ENCODE measurements at regions not wholly inside any gene's neighbourhood (a gene's known extent, or its start where the extent isn't known, plus 50 kb on each side); places are given as distances from the start of the nearest gene placed in this dataset.

DNA sequence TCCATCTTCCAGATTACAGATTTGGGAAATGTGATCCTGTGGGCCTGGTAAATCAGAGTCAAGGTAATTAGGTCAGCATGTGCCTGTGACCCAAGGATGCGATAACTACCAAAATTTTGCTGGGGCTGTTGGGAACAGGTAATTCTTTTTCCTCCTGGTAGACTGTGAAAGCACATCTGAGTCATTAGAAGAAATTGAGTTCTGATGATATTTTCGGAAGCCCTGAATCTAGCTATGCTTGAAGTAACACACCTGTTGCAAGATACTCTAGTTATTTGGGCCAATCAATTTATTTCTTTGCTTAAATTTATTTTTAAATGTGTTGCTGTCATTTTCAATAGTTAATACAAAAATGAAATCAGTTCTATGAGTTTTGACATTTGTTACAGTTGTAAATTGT is 903.6 kb downstream of the RPA4 start:
- no peak for DNase-seq

DNA sequence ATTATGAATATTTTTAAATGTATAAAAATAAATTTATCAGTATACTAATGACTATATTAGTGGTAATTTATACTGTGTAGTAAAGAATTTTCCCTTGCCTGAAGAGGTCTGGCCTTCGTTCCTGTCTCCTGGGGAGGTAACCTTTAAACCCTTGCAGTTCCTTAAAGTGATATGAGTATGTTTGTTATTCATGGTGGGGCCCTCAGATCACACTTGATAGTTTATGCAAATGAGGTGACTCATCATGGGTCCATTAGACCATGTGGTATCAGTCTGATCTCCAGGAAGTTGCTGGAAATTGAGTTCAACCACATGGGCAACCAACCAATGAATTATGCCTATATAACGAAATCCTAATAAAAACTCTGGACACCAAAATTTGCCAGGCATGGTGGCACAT is 904.1 kb downstream of the RPA4 start:
- DNase-seq = no peak

- peak; percentile 65 for DNase-seq
These were observed 907.1 kb downstream of the RPA4 start for GRCh38 chrX:97790850-97791249.

DNA sequence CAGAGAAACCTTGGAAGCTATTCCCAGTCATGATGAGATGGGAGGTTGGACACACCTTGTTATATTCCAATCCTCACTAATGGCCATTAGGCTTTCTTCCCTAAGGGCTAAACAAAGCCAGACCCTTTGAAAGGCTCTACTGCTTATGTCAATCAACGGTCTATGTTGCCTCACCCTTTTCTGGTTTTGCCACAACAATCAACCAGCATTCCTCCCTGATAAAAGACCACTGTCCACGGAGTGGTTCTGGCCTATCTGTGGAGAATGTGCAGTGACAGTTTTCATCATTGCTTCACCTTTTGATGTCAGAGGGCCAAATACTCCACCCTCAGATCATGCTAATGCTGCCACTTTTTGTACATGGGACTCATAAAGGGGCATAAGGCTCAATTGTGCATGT is 913.4 kb downstream of the RPA4 start:
- peak; percentile 3 for DNase-seq

DNA sequence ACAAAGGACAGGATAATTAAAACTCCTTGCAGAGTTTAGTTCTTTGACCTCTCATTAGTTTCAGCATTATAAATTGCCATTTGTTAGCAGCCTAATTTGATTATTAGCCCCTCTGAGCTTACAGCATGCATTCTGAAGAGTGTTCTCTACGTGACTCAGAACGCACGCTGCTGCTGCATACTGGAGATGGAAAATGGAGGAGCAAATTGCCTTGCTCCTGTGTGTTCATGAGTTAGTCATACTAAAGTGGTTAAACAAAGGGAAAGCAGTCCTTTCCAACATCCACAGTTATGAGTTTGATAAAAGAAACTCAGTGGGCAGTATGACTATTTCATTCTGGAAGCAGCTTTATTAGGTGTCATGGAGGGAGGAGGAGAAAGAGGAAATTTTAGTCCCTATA is 922.5 kb downstream of the RPA4 start:
- DNase-seq = no peak

- DNase-seq = no peak
These were observed 923.2 kb downstream of the RPA4 start for GRCh38 chrX:97806946-97807345.

- DNase-seq = no peak
These were observed 936.5 kb downstream of the RPA4 start for GRCh38 chrX:97820170-97820569.

- no peak for DNase-seq
These were observed 944.8 kb downstream of the RPA4 start for GRCh38 chrX:97828471-97828870.

DNA sequence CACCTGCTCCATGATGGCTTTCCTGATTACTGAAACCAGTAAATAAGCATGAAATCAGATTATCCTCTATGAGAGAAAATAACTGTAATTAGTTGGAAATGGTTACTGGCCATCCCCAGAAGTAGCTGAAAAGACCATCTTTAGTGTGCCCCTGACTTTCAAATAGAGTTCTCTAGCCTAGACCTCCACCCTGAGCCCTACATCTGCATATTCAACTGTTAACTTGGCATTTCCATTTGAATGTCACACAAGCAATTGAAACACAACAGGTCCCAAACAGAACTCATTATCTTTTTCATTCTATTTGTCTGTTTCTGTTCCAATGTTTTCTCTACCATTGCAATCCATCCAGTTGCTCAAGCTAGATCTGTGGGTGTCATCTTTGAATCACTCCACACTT is 952.3 kb downstream of the RPA4 start:
- no peak for DNase-seq

GRCh38 chrX:97841544-97842179 is 958.0 kb downstream of the RPA4 start:
- no peak for DNase-seq

- no peak for DNase-seq
These were observed 958.9 kb downstream of the RPA4 start for GRCh38 chrX:97842468-97843199.

DNA sequence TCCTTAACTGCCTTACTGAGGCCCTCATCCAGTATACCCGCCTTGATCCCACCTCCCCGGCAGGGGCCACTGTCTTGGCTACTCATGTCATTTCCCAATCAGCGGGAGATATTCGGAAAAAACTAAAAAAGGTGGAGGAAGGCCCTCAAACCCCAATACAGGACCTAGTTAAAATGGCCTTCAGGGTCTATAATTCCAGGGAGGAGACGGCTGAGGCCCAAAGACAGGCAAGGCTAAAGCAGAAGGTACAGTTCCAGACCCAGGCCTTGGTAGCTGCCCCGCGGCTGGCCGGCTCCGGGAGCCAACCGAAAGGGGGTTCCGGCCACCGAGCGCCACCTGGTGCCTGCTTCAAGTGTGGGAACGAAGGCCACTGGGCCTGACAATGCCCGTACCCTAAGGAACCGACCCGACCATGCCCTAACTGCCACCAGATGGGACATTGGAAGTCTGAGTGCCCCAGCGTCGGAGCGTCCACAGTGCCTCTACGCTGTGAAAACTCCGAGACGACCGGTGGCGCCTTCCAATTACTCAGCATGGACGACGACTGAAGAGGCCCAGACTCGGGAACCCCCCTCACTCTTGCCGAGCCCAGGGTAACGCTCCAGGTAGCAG is 959.6 kb downstream of the RPA4 start:
- no peak for DNase-seq

DNA sequence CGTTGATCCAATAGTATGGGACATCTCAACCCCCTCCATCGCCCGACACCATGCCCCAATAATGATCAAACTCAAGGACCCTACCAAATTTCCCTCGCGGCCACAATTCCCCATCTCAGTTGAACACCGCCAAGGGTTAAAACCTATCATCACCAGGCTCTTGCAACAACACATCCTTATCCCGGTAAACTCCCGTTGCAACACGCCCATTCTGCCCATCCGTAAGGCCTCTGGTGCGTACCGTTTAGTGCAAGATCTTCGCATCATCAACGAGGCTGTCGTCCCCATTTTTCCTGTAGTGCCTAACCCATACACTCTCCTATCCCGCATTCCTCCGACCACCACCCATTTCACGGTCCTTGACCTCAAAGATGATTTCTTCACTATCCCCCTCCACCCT is 960.5 kb downstream of the RPA4 start:
- no peak for DNase-seq

DNA sequence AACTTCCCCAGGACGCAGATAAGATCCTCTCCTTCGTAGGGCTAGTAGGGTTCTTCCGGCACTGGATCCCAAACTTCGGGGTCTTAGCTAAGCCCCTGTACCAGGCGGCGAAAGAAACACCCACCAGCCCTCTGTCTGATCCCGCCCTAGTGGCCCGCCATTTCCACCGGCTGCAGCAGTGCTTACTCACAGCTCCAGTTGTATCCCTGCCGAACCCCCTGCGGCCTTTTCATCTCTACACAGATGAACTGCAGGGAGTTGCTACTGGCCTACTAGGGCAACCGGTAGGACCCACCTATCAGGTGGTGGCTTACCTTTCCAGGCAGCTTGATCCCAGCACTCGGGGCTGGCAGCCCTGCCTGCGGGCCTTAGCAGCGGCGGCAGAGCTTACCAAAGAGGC is 961.2 kb downstream of the RPA4 start:
- DNase-seq = no peak

DNA sequence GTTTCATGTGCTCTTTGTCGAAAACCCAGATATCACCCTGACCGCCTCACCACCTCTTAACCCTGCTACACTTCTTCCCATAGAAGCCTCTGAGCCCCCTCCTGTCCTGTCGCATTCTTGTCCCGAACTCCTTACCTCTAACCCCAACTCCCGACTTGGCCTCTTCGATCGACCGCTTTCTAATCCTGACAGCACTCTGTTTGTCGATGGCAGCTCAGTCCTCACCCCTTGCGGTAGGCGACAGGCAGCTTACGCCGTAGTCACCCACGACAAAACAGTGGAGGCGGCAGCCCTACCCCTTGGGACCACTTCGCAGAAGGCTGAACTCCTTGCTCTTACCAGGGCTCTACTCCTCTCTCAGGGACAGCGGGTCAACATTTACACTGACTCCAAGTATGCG is 961.7 kb downstream of the RPA4 start:
- DNase-seq = no peak

DNA sequence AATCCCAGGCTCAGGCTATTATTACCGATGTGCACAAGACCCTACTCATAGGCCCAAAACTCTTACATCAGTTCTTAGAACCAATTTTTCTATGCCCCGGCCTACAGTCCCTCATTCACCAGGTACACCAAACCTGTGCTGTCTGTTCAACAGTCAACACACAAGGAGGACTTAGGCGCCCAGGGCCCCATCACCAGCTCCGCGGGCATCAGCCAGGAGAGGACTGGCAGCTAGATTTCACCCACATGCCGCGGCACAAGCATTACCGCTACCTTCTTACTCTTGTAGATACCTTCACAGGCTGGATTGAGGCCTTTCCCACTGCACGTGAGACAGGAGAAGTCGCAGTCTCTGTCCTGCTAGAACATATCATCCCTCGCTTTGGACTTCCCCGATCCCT is 962.5 kb downstream of the RPA4 start:
- DNase-seq = no peak

- no peak for DNase-seq
These were observed 963.1 kb downstream of the RPA4 start for GRCh38 chrX:97846718-97847237.

- DNase-seq = no peak
These were observed 964.4 kb downstream of the RPA4 start for GRCh38 chrX:97847885-97848679.

DNA sequence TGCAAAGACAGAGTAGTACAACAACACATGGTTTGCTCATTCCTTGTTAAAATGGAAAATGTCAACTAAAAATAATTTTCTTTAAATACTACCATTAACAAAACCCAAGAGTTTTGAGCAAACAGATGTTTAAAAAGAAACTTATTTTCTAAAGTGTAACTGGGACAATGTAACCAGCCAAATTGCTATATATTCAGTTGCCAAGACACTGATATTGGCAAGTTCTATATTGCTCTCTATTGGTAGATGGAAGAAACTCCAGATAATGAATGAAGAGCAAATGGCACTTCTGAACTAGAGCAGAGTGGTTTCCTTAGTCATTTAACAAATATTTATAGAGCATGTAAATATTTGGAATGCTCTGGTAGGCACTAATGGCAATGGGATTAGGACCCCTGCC is 966.2 kb downstream of the RPA4 start:
- no peak for DNase-seq

- DNase-seq = no peak
These were observed 967.2 kb downstream of the RPA4 start for GRCh38 chrX:97850911-97851310.

- DNase-seq = no peak
These were observed 970.4 kb downstream of the RPA4 start for GRCh38 chrX:97854086-97854485.

DNA sequence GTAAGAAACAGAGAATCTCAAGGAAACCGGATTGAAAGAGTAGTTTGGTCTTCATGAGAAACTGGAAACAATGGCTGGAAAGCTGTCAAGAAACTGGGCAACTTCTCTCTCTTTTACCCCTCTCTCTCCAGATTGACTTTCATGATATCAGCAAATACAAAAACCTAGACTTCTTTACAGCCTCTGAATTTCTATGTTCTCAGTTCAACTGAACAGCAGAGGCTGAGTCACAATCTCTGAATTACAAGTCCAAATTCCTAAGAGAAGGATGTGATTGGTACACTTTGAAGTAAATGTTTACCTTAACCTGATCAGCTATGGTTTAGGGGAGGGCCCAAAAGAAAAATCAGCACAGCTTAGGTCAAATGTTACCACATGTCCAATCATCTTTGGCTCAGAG is 974.9 kb downstream of the RPA4 start:
- DNase-seq = no peak

DNA sequence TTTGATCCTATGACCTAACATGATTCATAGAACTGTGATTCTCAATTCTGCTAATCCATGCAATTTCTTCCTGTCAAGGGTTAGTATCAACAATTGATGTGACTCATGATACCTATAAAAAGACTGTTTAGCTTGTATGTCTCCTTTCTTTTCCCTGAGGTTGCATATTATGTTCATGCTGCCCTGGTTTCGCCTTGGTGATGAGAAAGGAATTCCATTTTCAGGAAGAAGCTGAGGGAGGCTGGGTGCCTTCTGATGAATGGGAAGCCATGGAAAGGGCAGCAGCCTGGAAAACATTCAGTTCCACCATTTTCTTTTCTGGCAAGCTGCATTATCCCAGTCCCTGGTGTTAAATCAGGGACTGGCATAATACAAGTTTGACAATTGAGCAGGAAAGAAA is 976.5 kb downstream of the RPA4 start:
- no peak for DNase-seq
